ENCODE measurements at regions not wholly inside any gene's neighbourhood (a gene's known extent, or its start where the extent isn't known, plus 50 kb on each side); places are given as distances from the start of the nearest gene placed in this dataset.

DNA sequence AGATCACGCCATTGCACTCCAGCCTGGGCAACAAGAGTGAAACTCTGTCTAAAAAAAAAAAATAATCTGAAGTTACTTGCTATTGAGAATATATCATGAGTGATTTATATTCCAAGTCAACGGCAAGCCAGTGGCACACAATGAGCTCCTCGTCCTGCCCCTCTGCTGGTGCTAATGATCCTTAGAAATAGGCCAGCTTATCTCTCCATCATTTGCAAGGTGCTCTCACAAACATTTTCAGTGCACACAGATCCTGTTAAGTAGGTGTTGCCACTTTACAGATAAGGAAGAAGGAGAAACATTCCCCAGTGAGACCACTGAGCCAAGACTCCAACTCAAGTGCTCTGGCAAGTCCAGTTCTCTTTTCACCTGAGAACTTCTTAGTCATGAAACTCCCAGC lies 91.3 kb upstream of the GPR45 start:
- no peak for DNase-seq (ENCODE audit: low read depth)

DNA sequence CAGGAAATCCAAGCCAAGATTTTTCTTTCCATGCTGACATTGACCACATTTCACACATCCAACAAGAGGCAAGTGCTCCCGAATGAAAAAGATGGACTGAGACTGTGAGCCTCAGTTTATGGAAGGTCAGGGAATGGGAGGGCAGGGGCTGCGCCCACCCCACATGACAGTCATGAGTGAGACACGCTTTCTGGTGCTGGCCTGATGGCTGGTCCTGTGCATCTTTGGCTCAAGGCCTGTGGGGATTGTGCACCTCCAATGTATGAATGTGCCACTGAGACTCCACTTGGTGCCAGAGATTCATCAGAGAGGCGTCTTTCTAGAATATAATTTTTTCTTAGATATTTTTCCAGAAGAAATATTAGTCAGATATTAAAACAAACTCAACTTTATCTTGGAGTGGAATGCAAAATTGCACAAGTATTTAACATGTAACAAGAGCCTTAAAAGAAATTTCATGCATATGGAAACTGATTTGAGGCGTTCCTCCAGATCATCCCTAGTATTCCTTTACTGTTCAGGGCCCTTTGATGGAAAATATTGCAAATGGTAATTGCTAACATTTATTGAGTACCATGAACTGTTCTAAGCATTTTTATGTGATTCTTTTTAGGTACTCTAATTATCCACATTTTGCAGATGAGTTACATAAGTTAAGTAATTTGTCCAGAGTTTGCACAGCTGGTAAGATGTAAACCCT lies 87.3 kb upstream of the GPR45 start:
- DNase-seq (ENCODE audit: low read depth), result no peak

DNA sequence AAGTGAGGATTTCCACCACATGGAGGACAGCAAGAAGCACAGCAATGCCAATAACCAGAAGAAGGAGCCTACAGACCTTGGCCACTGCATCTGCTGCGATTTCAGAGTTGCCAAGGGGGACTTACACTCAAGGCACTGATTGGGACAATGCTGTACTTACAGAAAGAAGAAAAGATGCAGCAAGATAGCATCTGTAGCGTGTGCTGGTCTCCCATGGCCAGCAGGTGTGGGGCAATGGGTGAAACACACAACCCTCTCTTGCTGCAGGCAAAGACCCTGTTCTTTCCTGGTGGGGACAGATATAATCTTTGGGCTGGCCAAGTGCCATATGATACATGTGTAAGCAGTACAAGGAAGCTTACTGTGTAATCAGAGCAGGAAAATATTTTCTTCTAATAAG lies 85.4 kb upstream of the GPR45 start:
- no peak for DNase-seq (ENCODE audit: low read depth)

DNA sequence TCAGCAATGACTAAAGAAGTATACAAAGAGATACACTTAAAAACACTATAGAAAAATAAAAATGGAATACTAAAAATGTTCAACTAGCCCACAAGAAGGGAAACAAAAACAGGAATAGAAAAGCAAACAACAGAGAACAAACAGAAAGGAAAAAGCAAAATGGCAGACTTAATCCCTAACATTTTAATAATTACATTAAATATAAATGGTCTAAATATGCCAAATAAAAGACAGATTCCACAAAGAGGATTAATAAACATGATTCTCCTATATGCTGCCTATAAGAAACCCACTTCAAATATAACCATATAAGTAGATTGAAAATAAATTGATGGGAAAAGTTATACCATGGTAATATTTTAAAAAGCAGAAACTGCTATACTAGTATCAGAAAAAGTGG lies 83.5 kb upstream of the GPR45 start:
- no peak for DNase-seq (ENCODE audit: low read depth)

DNA sequence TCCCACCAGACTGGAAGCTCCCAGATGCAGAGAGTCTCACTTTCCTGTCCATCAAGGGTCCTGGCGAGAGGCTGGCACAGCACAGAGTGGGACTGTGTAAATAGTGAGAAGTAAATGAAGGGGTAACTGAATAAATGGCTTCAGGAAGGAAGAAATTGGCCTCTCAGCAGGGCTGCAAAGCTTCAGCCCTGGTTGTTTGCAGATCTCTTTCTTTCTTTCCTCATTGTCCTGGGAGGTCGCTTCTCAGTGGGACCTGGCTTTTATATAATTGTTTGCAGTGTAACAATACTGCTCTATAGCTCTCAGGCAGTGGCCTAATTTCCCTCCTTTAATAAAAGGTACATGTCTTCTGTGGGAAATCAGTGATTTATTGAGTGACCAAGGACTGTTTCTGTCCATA lies 74.9 kb upstream of the GPR45 start:
- no peak for DNase-seq (ENCODE audit: low read depth)

DNA sequence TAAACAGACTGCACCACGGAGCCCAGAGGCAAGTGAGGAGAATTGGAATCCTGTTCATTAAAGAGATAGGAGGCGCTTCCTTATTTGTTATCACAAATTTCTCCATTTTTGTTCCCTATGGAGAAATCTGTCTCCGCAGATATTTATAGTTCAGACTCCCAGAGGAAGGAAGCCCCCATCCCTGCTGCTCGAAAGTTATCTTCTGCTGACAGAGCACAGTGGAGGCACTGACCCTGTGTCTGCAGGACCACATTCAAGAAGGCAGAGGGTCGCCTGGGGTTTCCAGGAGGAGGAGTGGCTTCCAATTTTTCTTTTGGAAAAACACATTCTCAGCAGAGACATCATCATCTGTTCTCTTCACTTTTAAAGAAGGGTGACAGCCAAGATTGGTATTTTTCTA lies 73.0 kb upstream of the GPR45 start:
- DNase-seq (ENCODE audit: low read depth), result no peak

DNA sequence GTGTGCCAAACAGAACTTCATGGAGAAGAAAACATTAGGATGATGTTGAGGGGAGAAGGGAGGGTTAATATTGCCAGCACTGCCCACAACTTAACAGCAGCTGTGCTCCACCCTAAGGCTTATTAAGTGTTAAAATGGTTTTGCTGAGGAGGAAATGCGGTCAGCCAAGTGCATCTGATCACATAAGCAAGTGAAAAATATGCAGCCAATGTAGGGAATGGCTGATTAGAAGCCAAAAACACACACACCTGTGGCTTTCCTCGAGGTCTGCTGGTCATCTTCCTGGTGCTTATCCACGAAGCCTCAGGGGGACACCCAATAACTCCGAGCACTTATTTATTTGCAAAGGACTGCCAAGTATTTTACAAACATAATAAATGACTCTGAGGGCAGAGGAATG lies 66.3 kb upstream of the GPR45 start:
- no peak for DNase-seq (ENCODE audit: low read depth)

DNA sequence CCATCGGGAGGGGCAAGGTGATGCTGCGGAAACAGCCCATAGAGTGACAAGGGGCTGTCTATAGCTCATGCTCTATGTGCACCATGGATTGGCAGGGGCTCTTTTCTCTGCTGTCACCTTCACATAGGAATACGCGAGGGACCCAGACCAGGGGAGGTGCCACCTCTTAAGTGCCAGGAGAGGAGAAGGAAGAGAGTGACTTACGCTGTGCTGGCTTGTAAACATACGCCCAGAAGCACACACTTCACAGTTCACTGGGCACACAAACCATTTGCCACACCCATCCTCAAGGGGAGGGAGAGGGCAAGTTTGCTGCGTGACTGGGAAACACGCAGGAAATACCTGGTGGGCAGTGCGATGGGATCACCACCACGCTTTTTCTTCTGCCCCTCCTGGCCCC lies 65.1 kb upstream of the GPR45 start:
- DNase-seq (ENCODE audit: low read depth), result no peak

DNA sequence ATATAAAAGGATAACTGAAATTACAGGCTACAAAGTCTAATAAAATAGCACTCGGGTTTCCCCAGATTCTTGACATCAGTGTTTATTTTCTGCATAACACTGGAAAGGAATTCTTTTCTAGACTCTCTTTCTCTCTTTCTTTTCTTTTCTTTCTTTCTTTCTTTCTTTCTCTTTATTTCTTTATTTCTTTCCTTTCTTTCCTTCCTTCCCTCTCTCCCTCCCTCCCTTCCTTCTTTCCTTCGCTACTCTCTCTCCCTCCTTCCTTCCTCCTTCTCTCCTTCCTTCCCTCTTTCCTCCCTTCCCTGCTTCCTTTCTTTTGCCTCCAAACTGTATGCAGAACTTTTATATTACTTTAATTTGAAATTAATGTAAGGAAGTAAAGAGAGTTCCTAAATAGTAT lies 64.5 kb upstream of the GPR45 start:
- DNase-seq (ENCODE audit: low read depth), result no peak

DNA sequence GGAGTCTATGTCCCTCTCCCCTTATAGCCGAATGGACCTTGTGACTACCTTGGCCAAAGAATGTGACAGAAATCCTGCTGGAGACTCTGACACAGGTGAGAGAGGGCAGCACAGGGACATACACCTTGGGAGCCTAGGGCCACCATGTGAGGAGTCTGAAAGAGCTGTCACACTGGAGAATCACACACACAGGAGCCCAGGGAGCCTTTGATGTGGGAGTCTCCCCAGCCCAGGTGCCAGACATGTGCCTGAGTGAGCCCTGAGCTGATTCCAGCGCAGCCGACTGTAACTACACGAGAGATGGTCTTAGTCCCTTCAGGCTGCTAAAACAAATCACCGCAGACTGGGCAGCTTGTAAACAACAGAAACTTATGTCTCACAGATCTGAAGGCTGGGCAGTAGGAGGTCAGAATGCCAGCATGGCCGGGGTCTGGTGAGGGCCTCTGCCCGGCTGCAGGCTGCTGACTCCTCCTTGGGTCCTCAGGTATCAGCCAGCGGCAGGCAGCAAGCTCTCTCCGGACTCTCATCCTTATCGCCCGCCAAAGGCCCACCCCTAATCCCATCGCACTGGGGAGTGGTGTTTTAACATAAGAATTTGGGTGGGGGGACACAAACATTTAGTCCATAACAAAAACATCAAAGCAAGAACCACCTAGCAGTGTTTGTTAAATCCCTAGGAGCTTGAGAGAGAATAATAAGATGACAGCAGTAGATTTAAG lies 63.8 kb upstream of the GPR45 start:
- DNase-seq (ENCODE audit: low read depth), result no peak

DNA sequence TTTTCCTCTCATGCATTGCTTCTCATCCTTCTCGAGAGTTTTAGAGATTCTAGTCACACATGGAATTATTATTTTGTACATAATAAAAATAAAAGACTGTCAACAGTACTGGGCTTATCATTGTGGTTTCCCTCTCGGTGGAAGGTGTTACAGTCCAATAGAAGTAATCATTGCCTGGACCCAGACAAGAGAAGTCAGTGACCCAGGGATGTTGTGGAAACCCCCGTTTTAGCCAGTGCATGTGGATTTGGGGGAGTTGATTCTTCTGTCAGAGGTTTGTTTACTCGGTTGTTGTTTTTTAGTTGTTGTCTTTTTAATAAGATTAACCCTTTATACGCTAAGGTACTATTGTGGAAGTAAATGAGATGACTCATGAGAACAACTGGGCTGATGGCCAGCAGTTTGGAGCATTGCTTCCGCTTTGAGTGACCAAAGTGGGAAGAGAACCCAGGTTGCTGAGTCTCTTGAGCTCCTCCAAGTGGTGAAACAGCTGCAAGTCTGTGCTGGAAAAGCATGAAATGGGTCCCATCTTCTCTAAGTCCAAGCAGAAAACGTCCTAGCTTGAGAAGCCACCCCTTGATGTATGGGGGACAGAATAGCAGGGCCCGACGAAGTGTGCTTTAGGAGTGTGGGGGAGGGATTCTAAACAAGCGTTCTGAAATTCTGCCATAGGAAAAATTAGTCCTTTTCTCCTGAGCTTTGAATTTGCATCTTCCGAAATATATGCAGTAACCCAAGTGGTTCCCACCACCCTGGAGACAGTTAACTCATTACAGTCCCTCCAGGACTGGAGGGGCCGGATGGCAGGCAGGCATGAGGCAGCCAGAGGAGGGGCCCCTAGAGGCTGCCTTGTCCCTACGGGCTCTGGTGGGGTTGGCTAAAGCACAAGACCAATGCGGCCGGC lies 61.8 kb upstream of the GPR45 start:
- DNase-seq (ENCODE audit: low read depth), result peak; percentile 77

DNA sequence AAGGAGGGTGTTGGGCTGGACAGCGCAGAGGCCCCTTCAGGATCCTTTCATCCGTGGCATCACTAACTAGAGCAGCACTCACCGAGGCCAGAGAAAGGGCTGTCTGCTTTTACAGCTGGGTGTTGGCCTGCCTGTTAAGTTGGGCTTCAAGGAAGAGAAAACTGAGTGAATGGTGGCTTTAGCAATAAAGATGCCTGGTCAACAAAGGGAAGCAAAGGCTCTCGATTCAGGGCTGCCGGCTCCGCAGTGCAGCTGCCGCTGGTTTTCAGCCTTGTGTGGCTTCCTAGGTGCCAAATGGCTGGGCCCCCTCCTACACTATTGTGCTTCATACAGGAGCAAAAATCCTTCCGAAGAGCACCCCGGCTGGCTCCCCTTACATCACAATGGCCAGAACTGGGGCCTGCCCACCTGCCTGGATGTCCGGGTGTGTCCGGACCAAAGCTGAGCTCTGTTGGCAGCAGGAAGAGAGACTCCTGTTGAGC lies 61.0 kb upstream of the GPR45 start:
- DNase-seq (ENCODE audit: low read depth), result no peak

DNA sequence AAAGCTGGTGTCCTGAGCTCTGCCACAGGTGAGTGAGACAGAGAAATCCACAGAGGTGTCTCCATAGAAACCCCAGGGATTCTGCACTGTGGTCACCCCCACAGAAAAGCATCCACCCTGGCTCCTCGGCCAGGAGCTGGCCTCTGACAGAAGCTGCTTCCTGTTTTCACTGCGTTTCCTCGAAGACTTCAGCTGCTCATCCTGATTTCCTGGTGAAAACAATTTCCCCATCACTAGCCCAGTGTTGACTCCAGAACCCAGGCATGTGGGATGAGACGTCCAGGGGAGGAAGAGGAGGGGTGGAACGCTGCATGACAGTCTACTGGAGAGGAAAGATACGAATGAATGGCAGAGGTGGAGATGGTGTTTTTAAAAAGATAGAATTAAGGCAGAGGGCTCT lies 60.3 kb upstream of the GPR45 start:
- DNase-seq (ENCODE audit: low read depth), result no peak

DNA sequence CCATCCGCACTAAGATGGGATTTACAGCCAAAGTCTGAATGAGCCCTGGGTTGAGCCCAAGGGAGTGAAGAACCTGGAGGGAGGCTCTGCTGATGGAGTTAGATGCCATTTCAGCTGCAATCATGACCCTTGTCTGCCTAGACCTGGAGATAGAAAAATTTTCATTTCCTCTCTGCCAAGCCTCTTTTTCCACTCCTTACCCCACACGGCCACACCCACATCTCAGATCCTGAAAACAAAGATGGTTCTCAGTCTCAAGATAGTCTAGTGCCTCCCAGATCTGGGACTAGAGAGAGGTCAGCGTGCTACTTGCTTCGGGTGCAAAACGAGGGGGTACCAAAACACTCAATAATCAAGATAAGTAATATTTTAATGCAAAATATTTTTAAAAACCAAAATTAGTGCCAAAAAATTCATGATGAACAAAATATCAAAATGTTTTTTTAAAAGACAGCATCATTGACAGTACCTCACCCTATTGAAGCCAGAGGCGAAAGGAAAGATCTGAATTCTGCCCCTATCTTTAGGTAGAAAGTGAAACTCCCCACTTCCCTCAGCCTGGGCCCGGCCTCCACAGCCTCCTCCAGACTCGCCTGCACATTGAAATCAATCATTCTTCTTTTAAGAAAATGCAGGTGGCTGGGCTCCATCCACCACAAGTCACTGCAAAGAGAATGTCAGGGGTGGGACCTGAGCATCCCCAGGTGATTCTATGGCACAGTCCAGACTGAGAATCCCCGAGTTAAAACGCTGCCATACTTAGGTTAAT lies 57.8 kb upstream of the GPR45 start:
- DNase-seq (ENCODE audit: low read depth), result no peak

DNA sequence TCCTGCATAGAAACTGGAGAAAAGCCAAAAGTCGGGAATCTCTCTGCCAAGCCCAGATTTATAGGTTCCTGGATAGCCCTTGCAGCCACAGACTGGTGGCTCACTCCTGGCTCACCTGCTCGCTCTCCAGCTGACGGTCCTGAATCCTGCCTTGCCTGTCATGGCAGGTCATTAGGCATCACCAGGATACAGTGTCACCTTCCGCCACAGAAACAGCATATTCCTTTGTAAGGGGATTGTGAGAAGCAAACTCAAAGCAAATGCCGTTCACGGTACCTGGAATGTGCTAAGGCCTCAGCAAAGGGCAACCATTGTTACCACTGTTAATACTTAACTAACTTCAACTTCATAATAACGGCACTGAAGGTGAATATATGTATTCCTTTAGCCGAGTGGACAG lies 57.1 kb upstream of the GPR45 start:
- no peak for DNase-seq (ENCODE audit: low read depth)

DNA sequence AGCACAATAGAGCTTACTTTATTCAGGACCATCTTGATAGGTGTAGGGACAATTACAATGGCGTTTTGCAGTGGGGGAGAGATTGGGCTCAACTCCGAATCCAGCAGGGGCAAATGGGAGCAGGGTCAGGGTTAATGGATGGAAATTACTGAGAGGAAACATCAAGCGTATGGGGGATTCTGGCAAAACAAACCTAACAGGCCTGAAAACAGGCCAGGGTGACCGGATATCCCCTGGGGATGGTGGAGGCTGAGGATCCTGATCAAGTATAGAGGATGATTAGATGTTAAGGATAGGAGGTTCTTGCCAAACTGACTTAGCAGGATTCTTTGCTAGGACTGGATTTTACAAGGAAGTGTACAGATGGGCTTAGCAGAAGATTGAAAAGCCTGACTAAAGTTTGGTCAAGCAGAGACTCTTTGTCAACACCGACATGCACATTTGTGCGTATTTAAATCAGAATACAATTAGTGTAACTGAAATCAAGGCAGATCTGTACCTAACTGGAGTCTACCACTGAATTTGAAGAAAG lies 54.5 kb upstream of the GPR45 start:
- no peak for DNase-seq (ENCODE audit: low read depth)

DNA sequence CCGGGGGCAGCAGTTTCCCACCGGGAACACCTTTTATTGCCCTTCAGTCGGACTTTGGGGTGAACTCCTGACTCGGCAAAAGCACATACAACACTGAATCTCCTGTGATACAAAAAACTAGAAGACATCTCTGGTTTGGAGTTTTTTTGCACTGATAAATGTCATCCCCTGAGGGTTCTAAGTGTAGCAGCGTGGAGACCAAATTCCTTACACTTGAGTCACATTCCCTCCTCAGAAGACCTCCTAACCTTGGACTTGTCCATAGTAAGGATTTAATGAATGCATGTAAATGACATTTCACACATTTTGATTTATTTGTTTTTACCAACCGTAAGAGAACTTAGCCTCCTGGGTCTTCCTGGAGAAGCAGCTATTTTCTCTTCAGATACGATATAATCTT lies 54.0 kb upstream of the GPR45 start:
- peak; percentile 54 for DNase-seq (ENCODE audit: low read depth)

DNA sequence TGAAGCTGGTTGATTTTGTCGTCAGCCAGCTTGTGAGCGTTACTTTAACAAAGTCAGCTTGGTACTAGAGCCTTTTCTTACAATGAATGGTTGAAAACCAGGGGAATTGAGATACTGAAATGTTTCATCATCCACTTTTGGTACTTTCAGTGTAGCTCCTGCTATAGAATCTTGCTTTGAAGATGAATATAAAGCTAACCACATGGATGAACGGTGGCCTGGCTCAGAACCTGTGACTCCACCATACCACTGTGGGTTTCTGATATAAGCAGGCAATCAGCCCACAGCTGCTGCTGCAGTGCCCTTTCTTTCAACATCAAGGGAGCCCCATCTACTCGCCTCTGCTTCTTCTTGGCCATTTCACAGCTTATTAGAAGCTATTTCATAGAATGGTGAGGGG lies 53.2 kb upstream of the GPR45 start:
- no peak for DNase-seq (ENCODE audit: low read depth)
